CD14-positive monocyte (primary cell): ENCODE measurements at regions not wholly inside any gene's neighbourhood (a gene's known extent, or its start where the extent isn't known, plus 50 kb on each side); places are given as distances from the start of the nearest gene placed in this dataset.

ENCODE experiments used
- DNase-seq, 3 donors: peaks; one replicate each; pipeline ENCODE4 v3.0.0-alpha.2; 2011 to 2022
- H2AFZ ChIP-seq: 2 replicates; pipeline ENCODE4 v1.6.0; 2012; ENCODE audit warnings: mild to moderate bottlenecking, low read depth, low read length, inconsistent platforms; ENCODE audit not compliant: insufficient read depth, poor library complexity, severe bottlenecking
- H3K27ac ChIP-seq, 2 donors: 1 replicate in 1 of 2; 2 replicates in 1 of 2; pipeline ENCODE4 v1.5.1; 2012 to 2013; ENCODE audit warnings: low read length in 2 of 2, control low read depth in 1 of 2, inconsistent platforms in 1 of 2, low read depth in 1 of 2, mild to moderate bottlenecking in 1 of 2
- H3K27me3 ChIP-seq, 2 donors: one replicate each; pipeline versions ENCODE4 v1.6.0 to v1.6.1; 2011 to 2013; ENCODE audit warnings: low read length in 2 of 2; ENCODE audit not compliant: control insufficient read depth in 2 of 2, insufficient read depth in 2 of 2
- H3K36me3 ChIP-seq, 2 donors: replicated peaks in 1 of 2; 1 replicate in 1 of 2; 2 replicates in 1 of 2; pipeline versions ENCODE4 v1.5.1 to v1.6.1; 2012 to 2013; ENCODE audit warnings: low read length in 2 of 2, control low read depth in 1 of 2, inconsistent platforms in 1 of 2, mild to moderate bottlenecking in 1 of 2; ENCODE audit not compliant: insufficient read depth in 2 of 2, control insufficient read depth in 1 of 2
- H3K4me1 ChIP-seq, 2 donors: 1 replicate in 1 of 2; 2 replicates in 1 of 2; pipeline versions ENCODE4 v1.5.1 to v1.6.1; 2012 to 2013; ENCODE audit warnings: low read length in 2 of 2, control low read depth in 1 of 2, inconsistent platforms in 1 of 2, mild to moderate bottlenecking in 1 of 2, moderate library complexity in 1 of 2; ENCODE audit not compliant: insufficient read depth in 2 of 2, control insufficient read depth in 1 of 2
- H3K4me2 ChIP-seq: replicated peaks from 2 replicates; pipeline ENCODE3; 2012; ENCODE audit warnings: low read length, moderate library complexity, mild to moderate bottlenecking; ENCODE audit not compliant: poor library complexity, severe bottlenecking; ENCODE audit errors: extremely low read depth
- H3K4me3 ChIP-seq, 3 experiments: fragments of 200-600 bp in 1 of 3; sonication (generic) in 1 of 3; replicated peaks in 1 of 3; 1 replicate in 2 of 3; 2 replicates in 1 of 3; pipeline ENCODE4 v1.5.1; 2011 to 2013; ENCODE audit warnings: low read length in 3 of 3, mild to moderate bottlenecking in 3 of 3, control low read depth in 2 of 3, low read depth in 2 of 3, inconsistent platforms in 1 of 3, moderate library complexity in 1 of 3
- H3K79me2 ChIP-seq: 2 replicates; pipeline ENCODE4 v1.6.0; 2012; ENCODE audit warnings: mild to moderate bottlenecking, control low read depth, inconsistent platforms, low read length, moderate library complexity; ENCODE audit not compliant: insufficient read depth
- H3K9ac ChIP-seq: 2 replicates; pipeline ENCODE4 v1.6.0; 2017; ENCODE audit warnings: low read length, mild to moderate bottlenecking; ENCODE audit not compliant: insufficient read depth, poor library complexity, severe bottlenecking
- H3K9me3 ChIP-seq, 2 donors: replicated peaks in 1 of 2; 1 replicate in 1 of 2; 2 replicates in 1 of 2; pipeline versions ENCODE4 v1.5.1 to v1.6.1; 2012 to 2013; ENCODE audit warnings: low read length in 2 of 2, control low read depth in 1 of 2; ENCODE audit not compliant: control insufficient read depth in 1 of 2, insufficient read depth in 1 of 2
- H4K20me1 ChIP-seq: 2 replicates; pipeline ENCODE4 v1.6.0; 2012; ENCODE audit warnings: mild to moderate bottlenecking, low read length, control low read depth, moderate library complexity; ENCODE audit not compliant: insufficient read depth
- H3K27ac Mint-ChIP-seq, 7 donors: one replicate each; pipeline ENCODE4 v1.8.0; 2020; ENCODE audit warnings: mild to moderate bottlenecking in 7 of 7, mixed read lengths in 7 of 7, moderate library complexity in 6 of 7, inconsistent platforms in 2 of 7
- H3K27me3 Mint-ChIP-seq, 3 donors: one replicate each; pipeline ENCODE4 v1.8.0; 2021 to 2022; ENCODE audit warnings: low read depth in 3 of 3, mild to moderate bottlenecking in 3 of 3, mixed read lengths in 3 of 3, moderate library complexity in 3 of 3, inconsistent platforms in 1 of 3
- H3K36me3 Mint-ChIP-seq, 2 donors: one replicate each; pipeline ENCODE4 v1.8.0; 2020; ENCODE audit warnings: mixed read lengths in 2 of 2, inconsistent platforms in 1 of 2, mild to moderate bottlenecking in 1 of 2
- H3K4me1 Mint-ChIP-seq: one replicate; pipeline ENCODE4 v1.8.0; 2020; ENCODE audit warnings: mild to moderate bottlenecking, mixed read lengths
- H3K4me3 Mint-ChIP-seq, 2 donors: one replicate each; pipeline ENCODE4 v1.8.0; 2020; ENCODE audit warnings: mild to moderate bottlenecking in 2 of 2, mixed read lengths in 2 of 2, moderate library complexity in 1 of 2
- H3K9me3 Mint-ChIP-seq, 7 donors: one replicate each; pipeline ENCODE4 v1.8.0; 2020 to 2022; ENCODE audit warnings: mixed read lengths in 7 of 7, mild to moderate bottlenecking in 6 of 7, moderate library complexity in 6 of 7, inconsistent platforms in 2 of 7
- CTCF ChIP-seq: fragments of 200-600 bp; IDR thresholded peaks from one replicate; pipeline ENCODE4 v1.8.0; 2022; ENCODE audit warnings: antibody characterized with exemption, mild to moderate bottlenecking
- WGBS: methylation state at CpG from one replicate; pipeline ENCODE4 v1.1.5; 2013; ENCODE audit warnings: missing lambda C conversion rate; ENCODE audit not compliant: insufficient coverage; 5-methylcytosine and 5-hydroxymethylcytosine counted together
- intact Hi-C, 2 donors: fragments of 100-400 bp; cut with micrococcal nuclease; formaldehyde crosslinking; loops; one replicate each; pipeline versions ENCODE4 v1.15.0 to v1.15.1; 2023

- H4K20me1 ChIP-seq = no peaks in the 10 kb centered on the region
- no peak overlapping the region for H3K27ac ChIP-seq
- peaks cover 0 to 5% (median 0%) of the 10 kb centered on the region in 7 donors for H3K9me3 Mint-ChIP-seq
- no peak overlapping the region for H3K9ac ChIP-seq
- H3K79me2 ChIP-seq = no peaks in the 10 kb centered on the region
- no peak for TF ChIP-seq CTCF
- H3K4me3 Mint-ChIP-seq = no peak overlapping the region
- no peak overlapping the region for H3K4me3 ChIP-seq
- H3K4me1 Mint-ChIP-seq = no peaks in the 10 kb centered on the region
- no peaks in the 10 kb centered on the region for H3K4me1 ChIP-seq
- H3K27ac Mint-ChIP-seq = no peak overlapping the region
- no peak overlapping the region for H3K4me2 ChIP-seq
- no peaks in the 10 kb centered on the region for H3K27me3 ChIP-seq
- DNase-seq = no peak
- H3K36me3 ChIP-seq = no peaks in the 10 kb centered on the region
- WGBS = 93% methylated on average over 7 of the region's 7 CpGs
- no peaks in the 10 kb centered on the region for H3K9me3 ChIP-seq
- intact Hi-C loops = no loop called here
- H3K36me3 Mint-ChIP-seq = no peaks in the 10 kb centered on the region
- peaks cover 0 to 2% (median 0%) of the 10 kb centered on the region in 3 donors for H3K27me3 Mint-ChIP-seq
- H2AFZ ChIP-seq = no peak overlapping the region
Measured at GRCh38 chr9:106593201-106593600, 269.8 kb upstream of the ZNF462 start.

GRCh38 chr9:106596984-106597383 lies 266.0 kb upstream of the ZNF462 start:
- no peak overlapping the region for H3K27ac ChIP-seq
- Mint-ChIP-seq H3K4me1 (no peaks in the 10 kb centered on the region), H3K27me3 (peaks cover 0 to 4% (median 2%) of the 10 kb centered on the region in 3 donors), H3K4me3 (no peak overlapping the region), H3K27ac (no peak overlapping the region), H3K9me3 (peaks cover 0 to 2% (median 0%) of the 10 kb centered on the region in 7 donors), H3K36me3 (no peaks in the 10 kb centered on the region)
- H3K27me3 ChIP-seq = no peaks in the 10 kb centered on the region
- intact Hi-C loops = no loop called here
- no peaks in the 10 kb centered on the region for H3K79me2 ChIP-seq
- no peak for DNase-seq
- WGBS = 0% methylated on average over 4 of the region's 4 CpGs
- no peak overlapping the region for H3K4me2 ChIP-seq
- H3K9ac ChIP-seq = no peak overlapping the region
- no peaks in the 10 kb centered on the region for H3K9me3 ChIP-seq
- H2AFZ ChIP-seq = no peak overlapping the region
- TF ChIP-seq CTCF = no peak
- no peaks in the 10 kb centered on the region for H3K4me1 ChIP-seq
- H4K20me1 ChIP-seq = no peaks in the 10 kb centered on the region
- H3K36me3 ChIP-seq = no peaks in the 10 kb centered on the region
- H3K4me3 ChIP-seq = no peak overlapping the region
